DMS153 treated with DMSO at 0.1 percent for 48 hours (cell line): ENCODE measurements at regions not wholly inside any gene's neighbourhood (a gene's known extent, or its start where the extent isn't known, plus 50 kb on each side); places are given as distances from the start of the nearest gene placed in this dataset.
A peak's percentile ranks its signal among the peaks of the same experiment; 100 is the strongest.

Experiments
- DNase-seq: peaks from one replicate; lab custom pipeline; 2025; ENCODE audit not compliant: unreplicated experiment; lab: John Stamatoyannopoulos, UW

DNA sequence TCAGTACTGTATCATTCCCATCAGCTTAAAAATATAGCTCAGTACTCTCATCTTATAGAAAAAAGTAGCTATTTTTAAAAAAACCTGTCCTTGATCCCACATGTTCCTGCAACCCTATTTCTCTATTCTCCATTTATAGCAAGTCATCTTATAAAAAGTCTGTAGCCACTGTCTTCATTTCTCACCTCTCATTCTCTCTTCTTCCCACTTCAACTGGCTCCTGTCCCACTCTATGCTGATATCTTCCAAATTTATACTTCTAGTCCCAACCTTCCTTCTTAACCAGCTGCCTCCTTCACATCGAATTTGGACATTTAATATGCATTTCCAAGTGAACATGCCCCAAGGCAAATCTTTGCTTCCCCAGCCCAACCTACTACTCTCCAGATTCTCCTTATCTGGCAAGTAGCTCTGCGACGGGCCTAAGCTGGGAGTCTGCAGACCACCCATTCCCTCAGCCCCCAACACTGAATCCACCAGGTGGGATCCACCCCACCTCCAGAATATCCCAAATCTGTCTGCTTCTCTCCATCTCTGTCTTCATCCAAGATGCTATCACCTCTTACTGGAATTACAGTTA, 52.0 kb upstream of the TANC2 start:
- no peak for DNase-seq

GRCh38 chr17:62912363-62912762, 53.7 kb upstream of the TANC2 start:
- no peak for DNase-seq

DNA sequence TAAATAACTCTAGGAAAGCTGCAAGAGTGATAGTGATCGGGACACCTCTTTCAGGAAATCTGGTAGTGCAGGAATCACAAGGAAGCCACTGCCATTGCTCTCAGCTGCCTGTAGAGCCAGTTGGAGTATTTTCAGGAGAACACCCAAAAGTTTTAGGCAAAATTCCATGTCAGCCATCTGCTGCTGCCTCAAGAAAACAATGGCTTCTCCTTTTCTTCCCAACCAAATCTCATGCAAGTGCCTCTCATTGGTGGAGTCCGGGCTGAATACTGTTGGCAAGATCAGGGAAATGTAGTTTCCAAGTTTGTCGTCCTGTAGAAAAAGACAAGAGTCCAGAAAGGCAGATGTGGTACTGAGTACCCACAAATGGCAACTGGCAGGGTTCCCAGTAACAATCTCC, 54.9 kb upstream of the TANC2 start:
- DNase-seq: no peak

- no peak for DNase-seq
These were observed 55.8 kb upstream of the TANC2 start for GRCh38 chr17:62910277-62910676.

DNA sequence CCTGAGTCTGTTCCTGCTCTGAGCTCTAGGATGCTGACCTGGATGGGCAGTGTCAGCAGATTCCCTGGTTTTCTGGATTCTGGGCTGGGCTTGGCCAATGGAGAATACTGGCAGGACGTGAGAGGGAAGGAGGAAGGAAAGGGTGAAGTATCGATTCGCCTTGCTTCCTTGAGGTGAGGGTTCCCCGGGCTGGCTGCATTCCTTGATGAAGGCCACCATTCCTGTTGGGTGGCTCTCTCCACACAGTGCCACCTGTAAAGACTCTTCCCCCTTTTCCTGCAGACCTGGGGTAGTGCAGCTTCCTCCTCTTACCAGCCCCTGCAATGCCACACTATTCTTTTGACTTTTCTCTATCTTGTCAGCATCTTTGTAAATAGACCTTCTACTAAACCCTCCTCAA, 58.1 kb upstream of the TANC2 start:
- no peak for DNase-seq

DNA sequence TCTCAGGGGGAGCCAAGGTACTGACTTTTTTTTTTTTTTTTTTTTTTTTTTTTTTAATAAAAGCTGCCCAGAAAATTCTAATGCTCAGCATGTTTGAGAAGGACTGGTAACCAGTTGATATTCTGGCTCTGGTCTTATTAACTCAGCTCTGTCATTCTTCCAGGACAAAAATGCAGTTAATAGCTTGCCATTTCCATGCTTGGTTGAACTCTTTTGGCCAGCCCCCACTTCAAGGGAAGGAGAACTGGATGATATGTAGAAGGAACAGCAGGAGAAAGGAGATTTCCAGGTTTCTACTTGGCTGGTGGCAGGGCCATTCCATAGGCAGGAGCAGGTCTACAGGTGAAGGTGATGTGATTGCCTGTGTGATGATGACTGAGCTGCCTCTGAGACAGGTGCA, 59.2 kb upstream of the TANC2 start:
- no peak for DNase-seq

- DNase-seq: no peak
These were observed 60.8 kb upstream of the TANC2 start for GRCh38 chr17:62905233-62905632.

DNA sequence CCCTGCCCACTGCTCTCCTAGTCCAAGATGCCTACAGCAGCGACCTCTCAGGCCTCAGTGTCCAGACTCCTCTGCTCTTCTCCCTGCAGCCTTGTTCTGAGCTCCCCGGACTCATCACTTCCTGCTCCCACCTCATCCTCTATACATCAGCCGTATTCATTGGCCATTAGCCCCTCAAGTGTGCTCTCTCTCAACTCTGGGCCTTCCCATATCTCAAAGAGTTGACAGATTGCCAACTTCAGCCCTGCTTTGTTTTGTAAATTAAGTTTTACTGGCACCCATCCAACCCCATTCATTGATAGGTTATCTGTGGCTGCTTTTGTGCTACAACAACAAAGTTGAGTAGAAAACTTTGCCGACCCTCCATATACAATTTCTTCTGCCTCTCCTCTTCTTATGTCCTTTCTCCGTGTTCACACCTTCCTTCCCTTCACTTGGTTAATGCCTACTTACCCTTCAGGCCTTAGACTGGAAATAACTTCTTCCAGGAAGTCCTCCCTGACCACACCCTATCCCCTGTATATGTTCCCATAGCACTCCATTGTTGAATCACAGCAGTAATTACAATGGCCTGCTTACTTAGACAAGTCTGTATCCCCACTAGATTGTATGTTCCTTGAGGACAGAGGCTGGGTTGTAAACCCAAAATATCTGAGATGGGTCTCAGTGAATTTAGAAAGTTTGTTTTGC, 63.4 kb upstream of the TANC2 start:
- DNase-seq: no peak

GRCh38 chr17:62901544-62901943, 64.5 kb upstream of the TANC2 start:
- DNase-seq: no peak

- DNase-seq: no peak
These were observed 65.9 kb upstream of the TANC2 start for GRCh38 chr17:62900096-62900495.

DNA sequence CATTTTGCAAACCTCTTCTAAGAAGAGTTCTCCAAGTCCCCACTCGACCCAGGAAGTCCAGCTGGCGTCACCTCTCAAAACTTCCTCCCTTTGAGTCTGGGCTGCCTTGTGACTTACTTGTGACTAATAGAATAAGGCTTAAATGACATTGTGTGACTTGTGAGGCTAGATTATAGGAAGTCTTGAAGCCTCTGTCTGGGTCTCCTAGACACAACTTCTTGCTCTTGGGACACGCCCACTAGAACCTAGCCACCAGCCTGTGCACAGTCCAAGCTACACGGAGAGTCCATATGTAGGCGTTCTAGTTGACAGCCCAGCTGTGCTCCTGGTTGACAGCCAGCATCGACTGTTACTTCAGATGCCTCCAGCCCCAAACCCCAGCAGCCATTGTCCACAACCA, 66.7 kb upstream of the TANC2 start:
- DNase-seq: no peak

DNA sequence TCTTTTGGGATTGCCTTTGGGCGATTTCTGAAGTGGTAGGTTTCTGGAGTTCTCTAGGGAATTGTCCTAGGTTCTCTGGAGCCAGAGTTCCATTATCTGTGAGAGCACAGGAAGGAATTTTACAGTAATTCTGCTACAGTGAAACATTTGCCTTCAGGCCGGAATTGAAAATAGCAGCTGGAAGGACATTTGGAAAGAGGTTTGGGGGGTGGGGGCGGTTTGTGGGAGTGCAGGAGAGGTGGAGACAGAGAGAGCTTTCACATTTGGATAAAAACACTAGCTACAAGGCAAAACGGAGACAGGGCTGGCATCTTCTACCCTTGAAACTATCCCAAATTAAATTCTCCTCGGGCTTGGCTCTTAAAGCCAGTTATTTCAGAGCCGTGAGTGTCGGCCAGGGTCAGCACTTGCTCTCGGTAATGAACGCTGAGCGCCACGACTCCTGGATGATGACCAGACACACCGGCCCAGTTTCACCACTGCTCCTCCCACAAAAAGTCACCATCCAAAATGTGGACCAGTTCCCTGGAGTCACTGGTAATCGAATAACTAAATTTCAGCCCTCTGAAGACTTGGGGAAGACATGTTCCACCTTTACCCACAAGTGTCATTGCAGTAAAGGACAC, 67.7 kb upstream of the TANC2 start:
- DNase-seq: no peak

DNA sequence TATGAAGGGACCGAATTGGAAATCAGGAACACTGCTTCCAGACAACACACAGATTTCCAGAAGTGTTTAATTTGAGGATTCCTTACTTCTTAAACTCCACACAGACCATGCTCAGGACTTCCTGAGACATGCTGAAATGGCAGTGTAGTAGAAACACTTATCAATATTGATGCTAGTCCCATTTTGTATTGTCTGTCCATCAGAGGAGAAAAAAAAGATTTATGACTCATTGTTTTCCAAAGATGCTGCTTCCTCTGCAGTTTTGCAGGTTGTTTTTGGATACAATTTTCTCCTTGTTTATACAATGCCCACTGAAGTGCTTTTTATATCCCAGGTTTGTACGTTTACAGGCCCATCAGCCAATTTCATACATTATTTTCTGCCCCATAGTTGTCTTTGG, 68.3 kb upstream of the TANC2 start:
- no peak for DNase-seq

- DNase-seq: no peak
These were observed 70.4 kb upstream of the TANC2 start for GRCh38 chr17:62895320-62896301.

DNA sequence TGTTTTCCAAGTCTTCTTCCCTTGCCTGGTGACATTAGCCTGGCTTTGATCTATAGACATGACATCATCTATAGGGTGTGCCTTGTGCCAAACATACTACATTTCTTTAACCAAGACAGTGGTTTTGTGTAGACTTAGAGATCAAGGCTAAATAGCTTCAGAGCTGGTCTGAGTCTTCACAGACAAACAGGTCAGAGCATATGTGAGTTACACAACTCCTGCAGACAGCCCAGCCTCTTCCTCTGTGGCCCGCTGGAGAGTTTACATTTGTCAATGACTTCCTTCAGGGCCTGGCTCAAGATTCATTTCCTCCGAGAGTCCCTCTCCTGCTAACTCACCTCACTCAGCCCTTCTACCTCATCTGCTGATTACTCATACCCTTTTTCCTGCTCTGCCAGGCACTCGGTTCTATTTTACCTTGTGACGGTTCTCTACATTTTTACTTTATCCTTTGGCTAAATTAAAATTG, 73.1 kb upstream of the TANC2 start:
- DNase-seq: no peak

- DNase-seq: peak; percentile 7
These were observed 73.9 kb upstream of the TANC2 start for GRCh38 chr17:62892061-62892675.

GRCh38 chr17:62891659-62892058, 74.4 kb upstream of the TANC2 start:
- peak; percentile 7 for DNase-seq

DNA sequence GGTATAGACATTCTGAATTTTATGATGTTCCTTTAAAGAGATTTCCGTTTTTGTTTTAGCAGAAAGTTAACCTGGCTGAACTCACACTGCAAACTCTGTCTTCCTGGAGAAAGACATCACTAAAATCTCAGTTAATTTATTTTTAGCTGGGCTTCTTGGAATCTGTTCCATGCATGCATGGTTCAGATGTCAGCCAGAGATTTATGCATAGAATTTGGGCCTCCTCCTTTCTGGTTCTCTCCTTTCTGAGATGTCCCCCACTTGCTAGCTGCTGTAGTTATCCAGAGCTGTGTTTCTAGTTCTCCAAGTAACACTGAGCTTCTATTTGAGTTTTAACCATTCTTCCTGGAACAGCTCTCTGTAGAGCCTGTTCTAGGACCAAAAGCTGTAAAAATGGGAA, 77.3 kb upstream of the TANC2 start:
- no peak for DNase-seq

DNA sequence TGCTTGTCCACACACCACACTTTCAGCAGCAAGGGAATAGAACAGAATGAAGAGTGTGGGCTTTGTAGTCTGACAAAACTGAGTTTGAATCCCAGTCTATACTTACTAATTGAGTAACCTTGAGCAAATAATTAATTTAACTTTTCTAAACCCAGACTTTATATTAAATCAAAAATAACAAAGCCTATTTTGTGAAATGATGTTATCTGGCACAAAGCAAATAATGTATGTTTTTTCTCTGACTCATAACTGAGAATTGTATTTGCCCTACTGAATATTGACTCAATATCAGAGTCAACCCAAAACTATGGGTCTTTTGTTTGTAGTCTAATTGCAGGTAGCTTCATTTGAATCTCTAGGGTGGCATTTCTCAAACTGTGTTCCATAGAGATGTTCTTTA, 77.9 kb upstream of the TANC2 start:
- DNase-seq: no peak

DNA sequence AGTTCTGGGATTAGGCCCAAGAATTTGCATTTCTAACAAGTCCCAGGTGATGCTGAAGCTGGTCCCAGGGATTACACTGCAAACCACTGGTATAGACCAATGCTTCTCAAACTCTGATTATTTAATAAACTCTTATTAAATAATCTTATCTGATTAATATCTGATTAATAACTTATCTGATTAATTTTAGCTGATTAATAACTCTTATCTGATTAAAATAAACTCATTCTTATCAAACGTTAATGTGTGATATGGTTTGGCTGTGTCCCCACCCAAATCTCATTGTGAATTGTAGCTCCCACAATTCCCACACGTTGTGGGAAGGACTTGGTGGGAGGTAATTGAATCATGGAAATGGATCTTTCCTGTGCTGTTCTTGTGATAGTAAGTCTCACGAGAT, 78.6 kb upstream of the TANC2 start:
- no peak for DNase-seq

DNA sequence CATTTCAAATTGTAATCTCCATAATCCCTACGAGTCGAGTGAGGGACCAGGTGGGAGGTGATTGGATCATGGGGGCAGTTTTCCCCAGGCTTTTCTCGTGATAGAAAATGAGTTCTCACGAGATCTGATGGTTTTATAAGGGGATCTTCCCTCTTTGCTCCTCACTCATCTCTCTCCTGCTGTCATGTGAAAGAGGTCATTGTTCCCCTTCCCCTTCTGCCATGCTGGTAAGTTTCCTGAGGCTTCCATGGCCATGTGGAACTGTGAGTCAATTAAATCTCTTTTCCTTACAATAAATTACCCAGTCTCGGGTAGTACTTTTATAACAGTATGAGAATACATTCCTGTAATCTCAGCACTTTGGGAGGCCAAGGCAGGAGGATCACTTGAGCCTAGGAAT, 76.7 kb upstream of the MARCHF10 start:
- no peak for DNase-seq
